DND-41 (cell line): ENCODE measurements at regions not wholly inside any gene's neighbourhood (a gene's known extent, or its start where the extent isn't known, plus 50 kb on each side); places are given as distances from the start of the nearest gene placed in this dataset.

Experiments used
- EZH2 ChIP-seq: IDR thresholded peaks from 3 replicates; pipeline ENCODE4 v1.6.1; 2012; ENCODE audit warnings: borderline replicate concordance, low read depth, mild to moderate bottlenecking, moderate library complexity, low read length, inconsistent platforms; ENCODE audit not compliant: severe bottlenecking
- TF ChIP-seq, protein P1 (sequence below): IDR thresholded peaks from 2 replicates; pipeline ENCODE4 v1.5.1; 2012; ENCODE audit warnings: borderline replicate concordance, low read length, moderate library complexity, mild to moderate bottlenecking; ENCODE audit not compliant: poor library complexity, severe bottlenecking; ENCODE audit errors: extremely low read depth

DNA sequence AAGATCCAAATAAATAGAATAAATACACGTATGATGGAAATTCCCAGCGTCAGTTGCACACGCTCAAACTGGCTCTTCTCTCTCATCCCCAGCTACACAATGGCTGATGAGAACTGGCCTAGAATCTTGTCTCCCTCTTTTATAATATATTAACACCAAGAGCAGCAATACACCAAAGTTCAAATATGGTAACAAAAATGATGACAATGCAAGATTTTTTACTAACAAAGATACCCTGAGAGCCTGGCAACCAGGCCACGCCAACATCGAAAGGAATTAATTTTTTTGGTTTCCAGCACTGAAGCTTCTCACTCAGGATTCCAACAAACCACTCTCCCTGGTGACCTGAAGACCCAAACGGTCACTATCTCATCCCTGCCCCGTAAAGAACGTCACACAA lies 302.7 kb upstream of the ID2 start:
- TF ChIP-seq, protein P1, sequence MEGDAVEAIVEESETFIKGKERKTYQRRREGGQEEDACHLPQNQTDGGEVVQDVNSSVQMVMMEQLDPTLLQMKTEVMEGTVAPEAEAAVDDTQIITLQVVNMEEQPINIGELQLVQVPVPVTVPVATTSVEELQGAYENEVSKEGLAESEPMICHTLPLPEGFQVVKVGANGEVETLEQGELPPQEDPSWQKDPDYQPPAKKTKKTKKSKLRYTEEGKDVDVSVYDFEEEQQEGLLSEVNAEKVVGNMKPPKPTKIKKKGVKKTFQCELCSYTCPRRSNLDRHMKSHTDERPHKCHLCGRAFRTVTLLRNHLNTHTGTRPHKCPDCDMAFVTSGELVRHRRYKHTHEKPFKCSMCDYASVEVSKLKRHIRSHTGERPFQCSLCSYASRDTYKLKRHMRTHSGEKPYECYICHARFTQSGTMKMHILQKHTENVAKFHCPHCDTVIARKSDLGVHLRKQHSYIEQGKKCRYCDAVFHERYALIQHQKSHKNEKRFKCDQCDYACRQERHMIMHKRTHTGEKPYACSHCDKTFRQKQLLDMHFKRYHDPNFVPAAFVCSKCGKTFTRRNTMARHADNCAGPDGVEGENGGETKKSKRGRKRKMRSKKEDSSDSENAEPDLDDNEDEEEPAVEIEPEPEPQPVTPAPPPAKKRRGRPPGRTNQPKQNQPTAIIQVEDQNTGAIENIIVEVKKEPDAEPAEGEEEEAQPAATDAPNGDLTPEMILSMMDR, result no peak
- no peak for TF ChIP-seq EZH2
